Calu3 (cell line): ENCODE measurements at regions not wholly inside any gene's neighbourhood (a gene's known extent, or its start where the extent isn't known, plus 50 kb on each side); places are given as distances from the start of the nearest gene placed in this dataset.
"Not testable (repeated sequence)": the region's sequence is repeated elsewhere in the genome, so short reads cannot be mapped to it uniquely, and the experiment has no call there.

Experiments
- BruUV-seq: library from RNA; stranded (reverse); fragments of 400-500 nt; replicated peaks from 2 replicates; lab custom pipeline; 2021; lab: Mats Ljungman, UMichigan
- CTCF ChIA-PET: fragments of 300-600 bp; sonication (Branson Sonifier 250); formaldehyde crosslinking; loops from one replicate; lab custom pipeline; 2022; ENCODE audit warnings: antibody characterized with exemption; lab: Charles Lee
- DNase-seq: peaks from one replicate; pipeline ENCODE4 v3.0.0; 2022
- H3K27ac Mint-ChIP-seq: one replicate; pipeline ENCODE4 v1.8.0; 2022; ENCODE audit warnings: mixed read lengths; ENCODE audit not compliant: unreplicated experiment
- H3K27me3 Mint-ChIP-seq: one replicate; pipeline ENCODE4 v1.8.0; 2022; ENCODE audit warnings: mixed read lengths; ENCODE audit not compliant: unreplicated experiment
- H3K36me3 Mint-ChIP-seq: one replicate; pipeline ENCODE4 v1.8.0; 2022; ENCODE audit warnings: mild to moderate bottlenecking, moderate library complexity, mixed read lengths; ENCODE audit not compliant: insufficient read depth, unreplicated experiment
- H3K4me1 Mint-ChIP-seq: one replicate; pipeline ENCODE4 v1.8.0; 2022; ENCODE audit warnings: mild to moderate bottlenecking, low read depth, mixed read lengths; ENCODE audit not compliant: unreplicated experiment
- H3K4me3 Mint-ChIP-seq: one replicate; pipeline ENCODE4 v1.8.0; 2022; ENCODE audit warnings: mild to moderate bottlenecking, low read depth, moderate library complexity, mixed read lengths; ENCODE audit not compliant: unreplicated experiment
- H3K9me3 Mint-ChIP-seq: one replicate; pipeline ENCODE4 v1.8.0; 2022; ENCODE audit warnings: low read depth, mixed read lengths; ENCODE audit not compliant: unreplicated experiment
- intact Hi-C: fragments of 100-400 bp; cut with micrococcal nuclease; formaldehyde crosslinking; loops from one replicate; pipeline ENCODE4 v1.10.0; 2022; ENCODE audit not compliant: unreplicated experiment
- TF ChIP-seq, protein P1 (sequence below): fragments of 200-600 bp; IDR thresholded peaks from one replicate; pipeline ENCODE4 v1.8.0; 2022; ENCODE audit warnings: antibody characterized with exemption; ENCODE audit not compliant: unreplicated experiment

DNA sequence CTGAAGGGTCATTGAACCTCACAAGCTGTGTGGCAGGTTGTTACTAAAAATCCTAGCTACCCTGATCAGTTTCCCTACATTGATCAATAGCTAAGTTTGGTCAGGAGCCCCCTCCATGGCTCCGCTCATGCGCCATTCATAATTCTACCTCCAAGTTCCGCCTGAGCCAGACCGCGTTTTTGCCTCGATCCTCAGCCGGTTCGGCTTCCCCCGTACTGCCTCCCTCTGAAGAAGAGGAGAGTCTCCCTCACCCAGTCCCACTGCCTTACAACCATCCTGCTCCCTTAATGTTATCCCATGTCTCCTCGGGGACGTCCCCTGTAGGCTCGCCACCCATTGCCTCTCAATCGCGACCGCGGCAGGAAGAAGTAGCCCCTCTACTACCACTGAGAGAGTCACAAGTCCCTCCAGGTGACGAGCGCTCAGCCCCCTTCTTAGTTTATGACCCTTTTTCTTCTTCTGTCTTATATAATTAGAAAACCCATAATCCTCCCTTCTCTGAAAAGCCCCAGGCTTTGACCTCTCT is 158.2 kb downstream of the DEFB131A start:
- Mint-ChIP-seq H3K4me3 (no peak overlapping the region), H3K4me1 (no peaks in the 10 kb centered on the region), H3K9me3 (peaks cover 2% of the 10 kb centered on the region), H3K27ac (no peak overlapping the region), H3K27me3 (no peaks in the 10 kb centered on the region), H3K36me3 (peaks cover 5% of the 10 kb centered on the region)
- TF ChIP-seq, protein P1, sequence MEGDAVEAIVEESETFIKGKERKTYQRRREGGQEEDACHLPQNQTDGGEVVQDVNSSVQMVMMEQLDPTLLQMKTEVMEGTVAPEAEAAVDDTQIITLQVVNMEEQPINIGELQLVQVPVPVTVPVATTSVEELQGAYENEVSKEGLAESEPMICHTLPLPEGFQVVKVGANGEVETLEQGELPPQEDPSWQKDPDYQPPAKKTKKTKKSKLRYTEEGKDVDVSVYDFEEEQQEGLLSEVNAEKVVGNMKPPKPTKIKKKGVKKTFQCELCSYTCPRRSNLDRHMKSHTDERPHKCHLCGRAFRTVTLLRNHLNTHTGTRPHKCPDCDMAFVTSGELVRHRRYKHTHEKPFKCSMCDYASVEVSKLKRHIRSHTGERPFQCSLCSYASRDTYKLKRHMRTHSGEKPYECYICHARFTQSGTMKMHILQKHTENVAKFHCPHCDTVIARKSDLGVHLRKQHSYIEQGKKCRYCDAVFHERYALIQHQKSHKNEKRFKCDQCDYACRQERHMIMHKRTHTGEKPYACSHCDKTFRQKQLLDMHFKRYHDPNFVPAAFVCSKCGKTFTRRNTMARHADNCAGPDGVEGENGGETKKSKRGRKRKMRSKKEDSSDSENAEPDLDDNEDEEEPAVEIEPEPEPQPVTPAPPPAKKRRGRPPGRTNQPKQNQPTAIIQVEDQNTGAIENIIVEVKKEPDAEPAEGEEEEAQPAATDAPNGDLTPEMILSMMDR = no peak
- CTCF ChIA-PET = no interaction called here
- DNase-seq = no peak
- BruUV-seq = no TSS peak
- intact Hi-C loops = no loop called here

- H3K4me1 Mint-ChIP-seq, H3K36me3 Mint-ChIP-seq, H3K27ac Mint-ChIP-seq, H3K27me3 Mint-ChIP-seq, H3K9me3 Mint-ChIP-seq, BruUV-seq, intact Hi-C loops: not testable (repeated sequence)
- peak overlapping the region; percentile 45 for H3K4me3 Mint-ChIP-seq
- peak; percentile 24 for DNase-seq
- CTCF ChIA-PET = interaction anchor here (0.6 kb wide), 1 partner anchor 84 kb away, joined by 4 read pairs; no protein-coding TSS in a partner anchor
Measured at GRCh38 chr4:9604031-9604892, 160.0 kb downstream of the DEFB131A start.

GRCh38 chr4:9604893-9605190 is 160.6 kb downstream of the DEFB131A start:
- DNase-seq, H3K4me1 Mint-ChIP-seq, H3K36me3 Mint-ChIP-seq, CTCF ChIA-PET, intact Hi-C loops, BruUV-seq, H3K27me3 Mint-ChIP-seq, H3K9me3 Mint-ChIP-seq, H3K27ac Mint-ChIP-seq: not testable (repeated sequence)
- peak overlapping the region; percentile 45 for H3K4me3 Mint-ChIP-seq

DNA sequence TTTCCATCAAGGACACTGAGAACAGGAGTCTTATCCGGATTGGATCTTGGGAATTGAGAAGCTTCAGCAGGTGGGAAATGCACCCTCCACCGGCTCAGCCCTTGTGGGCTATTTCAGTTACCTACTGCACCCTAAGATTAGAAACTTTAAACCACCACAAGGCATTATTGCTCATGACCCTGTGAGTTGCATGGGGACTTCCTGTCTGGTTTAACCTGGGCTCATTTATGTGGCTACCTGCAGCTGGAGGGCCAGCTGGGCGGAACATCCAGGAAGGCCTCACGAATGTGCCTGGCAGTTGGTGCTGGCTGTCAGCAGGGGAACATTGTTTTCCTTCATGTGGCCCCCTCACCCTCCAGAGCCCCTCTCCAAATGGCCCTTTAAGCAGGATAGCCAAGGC is 164.1 kb downstream of the DEFB131A start:
- intact Hi-C loops = no loop called here
- TF ChIP-seq, protein P1 = no peak
- Mint-ChIP-seq H3K4me1 (no peaks in the 10 kb centered on the region), H3K4me3 (no peak overlapping the region), H3K27me3 (no peaks in the 10 kb centered on the region), H3K27ac (no peak overlapping the region), H3K9me3 (no peaks in the 10 kb centered on the region), H3K36me3 (no peaks in the 10 kb centered on the region)
- no peak for DNase-seq
- CTCF ChIA-PET = no interaction called here
- no TSS peak for BruUV-seq

- H3K4me1 Mint-ChIP-seq, H3K36me3 Mint-ChIP-seq, intact Hi-C loops, H3K9me3 Mint-ChIP-seq, H3K27ac Mint-ChIP-seq, H3K4me3 Mint-ChIP-seq, H3K27me3 Mint-ChIP-seq, DNase-seq, BruUV-seq, CTCF ChIA-PET: not testable (repeated sequence)
Measured at GRCh38 chr4:9610321-9610720, 166.1 kb downstream of the DEFB131A start.
